ENCODE measurements at regions not wholly inside any gene's neighbourhood (a gene's known extent, or its start where the extent isn't known, plus 50 kb on each side); places are given as distances from the start of the nearest gene placed in this dataset.
"Not testable (repeated sequence)": the region's sequence is repeated elsewhere in the genome, so short reads cannot be mapped to it uniquely, and the experiment has no call there.

DNA sequence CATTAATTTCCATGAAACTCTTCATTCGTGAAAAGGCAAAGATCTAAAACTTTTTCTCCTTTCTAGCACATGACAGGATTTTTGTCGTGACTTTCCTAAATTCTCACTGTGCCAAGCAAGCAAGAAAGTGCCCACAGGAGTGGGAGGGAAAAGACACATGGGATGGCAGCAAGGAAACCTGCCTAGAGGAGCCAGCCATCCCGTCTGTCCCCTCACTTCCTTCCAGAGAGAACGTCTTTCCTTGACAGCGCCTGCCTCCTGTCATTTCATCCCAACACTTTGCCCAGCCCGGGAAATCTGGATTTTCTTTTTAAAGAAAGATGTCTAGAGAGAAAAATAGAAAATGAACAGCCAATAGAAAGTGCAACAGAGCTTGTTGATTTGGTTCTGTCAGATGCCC lies 200.6 kb upstream of the PTBP2 start:
- TF ChIP-seq, protein P1, sequence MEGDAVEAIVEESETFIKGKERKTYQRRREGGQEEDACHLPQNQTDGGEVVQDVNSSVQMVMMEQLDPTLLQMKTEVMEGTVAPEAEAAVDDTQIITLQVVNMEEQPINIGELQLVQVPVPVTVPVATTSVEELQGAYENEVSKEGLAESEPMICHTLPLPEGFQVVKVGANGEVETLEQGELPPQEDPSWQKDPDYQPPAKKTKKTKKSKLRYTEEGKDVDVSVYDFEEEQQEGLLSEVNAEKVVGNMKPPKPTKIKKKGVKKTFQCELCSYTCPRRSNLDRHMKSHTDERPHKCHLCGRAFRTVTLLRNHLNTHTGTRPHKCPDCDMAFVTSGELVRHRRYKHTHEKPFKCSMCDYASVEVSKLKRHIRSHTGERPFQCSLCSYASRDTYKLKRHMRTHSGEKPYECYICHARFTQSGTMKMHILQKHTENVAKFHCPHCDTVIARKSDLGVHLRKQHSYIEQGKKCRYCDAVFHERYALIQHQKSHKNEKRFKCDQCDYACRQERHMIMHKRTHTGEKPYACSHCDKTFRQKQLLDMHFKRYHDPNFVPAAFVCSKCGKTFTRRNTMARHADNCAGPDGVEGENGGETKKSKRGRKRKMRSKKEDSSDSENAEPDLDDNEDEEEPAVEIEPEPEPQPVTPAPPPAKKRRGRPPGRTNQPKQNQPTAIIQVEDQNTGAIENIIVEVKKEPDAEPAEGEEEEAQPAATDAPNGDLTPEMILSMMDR (IDR thresholded peaks at IDR 0.05; ENCODE audit: extremely low read depth, missing control alignments) = no peak

DNA sequence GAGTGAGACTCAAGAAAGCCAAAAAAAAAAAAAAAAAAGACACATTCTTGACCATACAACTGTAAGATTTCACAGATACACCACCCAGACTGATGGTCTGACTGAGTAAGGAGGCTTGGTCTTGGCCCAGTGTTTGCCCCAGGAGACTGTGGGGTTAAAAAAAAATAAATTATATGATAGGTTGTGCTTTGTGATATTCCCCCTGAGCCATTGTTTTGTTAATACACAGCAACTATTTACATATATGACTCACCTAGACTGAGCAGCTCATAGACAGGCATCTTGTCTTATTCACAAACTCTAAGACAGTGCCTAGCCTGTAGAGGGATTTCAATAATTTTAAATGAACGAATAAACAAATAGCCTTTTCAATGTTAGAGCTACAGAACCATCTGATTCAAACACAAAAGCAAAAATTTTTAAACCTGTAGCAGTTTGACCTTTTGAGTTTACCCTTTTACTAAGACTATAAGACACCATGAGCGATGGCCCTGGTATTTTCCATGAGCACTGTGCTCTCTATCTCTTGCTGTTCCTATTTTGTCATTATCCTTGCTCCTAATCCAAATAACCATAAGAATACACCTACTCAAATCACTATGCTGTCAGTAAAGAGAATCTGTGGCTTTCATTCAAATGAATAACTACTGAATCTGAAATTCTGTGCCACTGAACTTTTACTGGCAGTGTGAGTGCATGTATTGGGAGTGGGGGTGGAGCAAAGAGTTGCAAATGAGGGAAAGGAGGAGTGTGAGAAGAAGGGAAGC lies 199.4 kb upstream of the PTBP2 start:
- TF ChIP-seq, protein P1 (IDR thresholded peaks at IDR 0.05; ENCODE audit: extremely low read depth, missing control alignments) = no peak
- no peak for DNase-seq (ENCODE audit: low spot score)

More for the DNA sequence above, 200.6 kb upstream of the PTBP2 start:
- no peak for DNase-seq (ENCODE audit: low spot score)

DNA sequence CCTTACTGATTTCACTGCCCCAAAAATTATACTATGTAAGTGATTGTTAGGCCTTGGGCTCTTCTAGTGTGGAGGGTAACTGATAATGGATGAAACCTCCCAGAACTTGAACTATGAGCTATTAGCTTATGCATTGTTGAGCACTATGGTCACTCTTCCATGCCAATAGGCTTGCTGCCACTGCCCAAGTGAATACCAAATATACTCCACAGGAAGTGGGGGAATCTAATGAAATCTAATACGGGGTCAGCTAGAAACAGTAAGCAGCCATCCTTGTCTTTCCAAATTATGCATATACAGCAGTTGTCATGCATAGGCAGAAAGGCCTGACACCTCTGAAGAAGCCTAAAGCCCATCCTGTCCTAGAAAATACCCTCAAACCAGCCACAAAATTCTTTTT lies 198.7 kb upstream of the PTBP2 start:
- TF ChIP-seq, protein P1 (IDR thresholded peaks at IDR 0.05; ENCODE audit: extremely low read depth, missing control alignments) = no peak
- DNase-seq (ENCODE audit: low spot score) = no peak

DNA sequence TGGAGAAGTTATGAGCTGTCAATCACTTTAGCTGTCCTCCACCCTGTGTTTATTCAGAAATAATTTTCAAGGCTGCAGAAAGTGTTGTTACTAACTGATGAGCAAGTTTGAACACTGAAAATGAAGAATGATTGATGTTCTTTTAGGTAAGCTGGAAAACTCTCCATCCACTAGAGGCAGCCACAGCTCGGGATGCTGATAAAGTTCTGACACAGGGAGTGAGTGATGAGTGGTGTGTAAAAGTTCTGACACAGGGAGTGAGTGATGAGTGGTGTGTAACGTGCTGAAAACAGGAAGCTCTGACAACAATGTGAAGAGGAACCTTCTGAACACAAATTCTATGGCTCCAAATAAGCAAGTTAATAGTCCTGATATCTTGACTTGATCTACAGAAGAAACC lies 197.5 kb upstream of the PTBP2 start:
- TF ChIP-seq, protein P1 (IDR thresholded peaks at IDR 0.05; ENCODE audit: extremely low read depth, missing control alignments) = no peak

DNA sequence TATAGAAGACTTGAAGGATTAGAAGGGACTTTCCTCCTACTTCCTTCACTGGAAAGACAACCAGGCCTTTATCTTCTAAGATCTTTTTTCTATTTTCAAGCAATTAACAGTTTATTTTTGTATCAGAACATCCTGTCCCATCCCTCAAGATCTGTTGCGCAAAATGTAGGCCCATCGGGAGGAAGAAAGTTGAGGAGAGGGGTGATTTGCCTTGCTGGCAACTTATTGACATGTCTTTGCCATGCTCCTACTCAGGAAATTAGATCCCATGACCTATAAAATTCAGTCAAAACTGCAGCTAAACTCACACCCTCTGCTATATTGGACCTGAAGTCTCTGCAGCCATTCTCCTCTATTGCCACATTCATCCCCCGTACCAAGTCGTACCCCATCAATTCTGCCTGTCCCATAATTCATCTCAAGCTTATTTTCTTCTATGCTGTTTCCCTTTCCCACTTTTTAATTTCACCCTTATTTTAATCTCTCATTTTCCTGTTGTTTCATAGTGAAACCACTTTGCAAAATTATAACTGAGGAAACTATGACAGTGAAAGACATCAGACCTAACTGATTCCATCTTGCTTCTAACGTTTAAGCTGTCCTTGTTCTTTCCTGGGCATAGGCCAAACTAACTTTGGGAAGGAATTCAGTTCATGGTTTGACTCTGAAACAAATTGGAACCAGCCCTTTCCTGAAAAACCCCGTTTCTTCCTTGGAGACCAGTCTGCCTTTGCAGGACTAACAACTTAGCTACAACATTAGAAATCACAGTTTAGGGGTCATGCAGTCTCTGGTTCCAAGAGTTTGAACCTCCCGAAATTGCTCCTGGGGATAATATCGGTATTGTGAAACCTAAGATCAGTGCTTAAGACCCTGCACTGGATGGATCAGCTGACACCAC lies 195.7 kb upstream of the PTBP2 start:
- TF ChIP-seq, protein P1 (IDR thresholded peaks at IDR 0.05; ENCODE audit: extremely low read depth, missing control alignments) = no peak
- no peak for DNase-seq (ENCODE audit: low spot score)

More for the DNA sequence above, 197.5 kb upstream of the PTBP2 start:
- no peak for DNase-seq (ENCODE audit: low spot score)

DNA sequence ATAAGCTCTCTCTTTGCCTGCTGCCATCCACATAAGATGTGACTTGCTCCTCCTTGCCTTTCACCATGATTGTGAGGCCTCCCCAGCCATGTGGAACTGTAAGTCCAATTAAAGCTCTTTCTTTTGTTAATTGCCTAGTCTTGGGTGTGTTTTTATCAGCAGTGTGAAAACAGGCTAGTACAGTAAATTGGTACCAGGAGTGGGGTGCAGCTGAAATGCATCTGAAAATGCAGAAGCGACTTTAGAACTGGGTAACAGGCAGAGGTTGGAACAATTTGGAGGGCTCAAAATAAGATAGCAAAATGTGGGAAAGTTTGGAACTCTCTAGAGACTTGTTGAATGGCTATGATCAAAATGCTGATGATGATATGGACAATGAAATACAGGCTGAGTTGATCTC lies 192.9 kb upstream of the PTBP2 start:
- not testable (repeated sequence) for DNase-seq (ENCODE audit: low spot score)

DNA sequence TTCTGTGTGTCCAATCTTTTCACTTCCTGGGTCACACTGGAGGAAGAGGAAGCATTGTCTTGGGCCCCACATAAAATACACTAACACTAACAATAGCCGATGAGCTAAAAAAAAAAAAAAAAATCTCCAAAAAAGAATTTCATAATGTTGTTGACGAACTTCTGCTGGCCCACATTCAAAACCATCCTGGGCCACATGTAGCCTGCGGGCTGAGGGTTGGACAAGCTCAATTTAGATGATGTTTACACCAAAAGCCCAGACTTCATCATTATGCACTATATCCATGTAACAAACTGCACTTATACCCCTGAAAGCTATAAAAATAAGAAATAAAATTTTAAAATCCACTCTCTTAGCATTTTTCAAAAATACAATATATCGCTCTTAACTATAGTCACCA lies 187.8 kb upstream of the PTBP2 start:
- TF ChIP-seq, protein P1 (IDR thresholded peaks at IDR 0.05; ENCODE audit: extremely low read depth, missing control alignments) = no peak
- DNase-seq (ENCODE audit: low spot score) = no peak

Measured in GM20000 (cell line).